NK-92 treated with Interleukin-12 subunit alpha and Interleukin-12 subunit beta, amount 100 ng/mL, for 24 hours (cell line): ENCODE measurements at regions not wholly inside any gene's neighbourhood (a gene's known extent, or its start where the extent isn't known, plus 50 kb on each side); places are given as distances from the start of the nearest gene placed in this dataset.

Experiments
- DNase-seq: peaks from one replicate; lab custom pipeline; 2025; lab: John Stamatoyannopoulos, UW

DNA sequence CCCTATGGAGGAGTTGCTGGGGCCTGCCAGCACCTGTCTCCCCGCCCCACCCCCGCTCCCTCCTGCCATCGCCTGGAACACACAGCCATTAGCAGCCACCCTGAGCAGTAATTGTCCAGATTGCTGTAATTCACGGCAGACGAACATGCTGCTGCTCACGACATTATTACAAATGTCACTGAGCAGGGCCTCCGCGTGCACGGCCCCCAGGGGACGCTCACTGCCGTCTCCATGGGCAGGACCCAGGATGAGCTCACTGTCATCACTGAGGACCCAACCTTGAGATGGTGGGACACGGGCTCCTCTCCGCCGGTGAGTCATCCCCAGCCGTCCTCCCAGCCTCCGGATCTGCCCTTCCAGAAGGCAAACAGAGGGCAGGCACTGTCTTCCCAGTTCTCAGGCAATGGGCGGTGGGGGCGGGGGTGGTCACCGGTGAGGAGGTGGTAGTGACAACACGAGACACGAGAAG lies 100.4 kb downstream of the RFLNA start:
- DNase-seq = no peak

DNA sequence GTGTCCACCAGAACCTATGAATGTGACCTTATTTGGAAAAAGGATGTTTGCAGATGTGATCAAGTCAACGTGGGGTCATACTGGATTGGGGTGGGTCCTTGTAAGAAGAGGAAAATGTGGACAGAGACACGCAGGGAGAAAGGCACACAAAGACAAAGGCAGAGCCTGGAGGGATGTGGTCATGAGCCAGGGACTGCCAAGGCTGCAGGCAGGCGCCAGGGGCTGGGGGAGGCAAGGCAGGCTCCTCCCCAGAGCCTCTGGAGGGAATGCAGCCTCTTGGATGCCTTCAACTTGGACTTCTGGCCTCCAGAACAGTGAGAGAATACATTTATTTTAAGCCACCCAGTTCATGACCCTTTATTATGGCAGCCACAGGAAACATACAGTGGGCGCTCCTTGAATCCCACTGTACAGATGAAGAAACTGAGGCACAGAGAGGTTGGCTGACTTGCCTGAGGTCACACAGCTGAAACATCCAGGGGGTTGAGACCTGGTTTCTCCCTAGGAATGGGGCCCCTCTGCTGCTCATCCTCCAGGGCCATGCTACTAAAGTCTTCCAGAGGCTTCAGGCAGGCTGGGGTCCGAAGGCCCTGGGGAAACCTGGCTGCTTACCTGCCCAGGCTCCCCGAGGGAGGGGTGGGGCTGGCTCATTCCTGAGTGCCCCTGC lies 99.7 kb downstream of the RFLNA start:
- no peak for DNase-seq

DNA sequence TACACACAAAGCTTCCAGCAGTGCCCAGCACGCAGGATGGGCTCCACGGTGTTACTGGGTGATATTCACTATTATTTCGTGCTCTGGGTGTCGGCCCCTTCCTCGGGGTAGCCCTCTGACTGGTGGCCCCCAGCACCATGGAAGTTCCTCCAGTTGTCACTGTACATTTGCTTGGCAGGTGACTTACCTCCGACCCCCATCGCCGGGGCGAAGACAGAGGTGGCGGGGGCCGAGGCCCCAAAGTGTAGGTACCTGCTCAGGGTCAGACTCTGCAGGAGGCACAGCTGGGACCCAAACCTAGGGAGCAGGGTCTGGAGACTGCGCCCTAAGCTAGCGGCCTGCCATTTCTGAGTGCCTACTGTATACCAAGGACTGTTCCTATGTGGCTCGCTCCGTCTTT lies 98.9 kb downstream of the RFLNA start:
- DNase-seq = no peak

DNA sequence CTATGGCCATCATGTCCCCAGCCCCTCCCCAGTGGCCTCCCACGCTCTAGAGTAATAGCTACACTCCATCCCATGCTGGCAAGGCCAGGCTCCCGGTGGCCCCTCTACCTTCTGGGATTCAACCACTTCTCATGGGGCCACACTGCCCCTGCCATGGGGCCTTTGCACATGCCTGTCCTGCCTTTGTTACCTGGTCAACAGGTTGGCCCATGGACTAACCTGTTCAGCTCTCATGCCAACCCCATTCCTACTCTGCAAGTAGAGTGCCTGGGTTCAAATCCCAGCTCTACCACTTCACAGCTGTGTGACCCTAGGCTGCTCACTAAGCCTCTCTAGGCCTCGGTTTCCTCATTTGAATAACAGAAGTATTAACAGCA lies 98.5 kb downstream of the RFLNA start:
- DNase-seq = no peak

DNA sequence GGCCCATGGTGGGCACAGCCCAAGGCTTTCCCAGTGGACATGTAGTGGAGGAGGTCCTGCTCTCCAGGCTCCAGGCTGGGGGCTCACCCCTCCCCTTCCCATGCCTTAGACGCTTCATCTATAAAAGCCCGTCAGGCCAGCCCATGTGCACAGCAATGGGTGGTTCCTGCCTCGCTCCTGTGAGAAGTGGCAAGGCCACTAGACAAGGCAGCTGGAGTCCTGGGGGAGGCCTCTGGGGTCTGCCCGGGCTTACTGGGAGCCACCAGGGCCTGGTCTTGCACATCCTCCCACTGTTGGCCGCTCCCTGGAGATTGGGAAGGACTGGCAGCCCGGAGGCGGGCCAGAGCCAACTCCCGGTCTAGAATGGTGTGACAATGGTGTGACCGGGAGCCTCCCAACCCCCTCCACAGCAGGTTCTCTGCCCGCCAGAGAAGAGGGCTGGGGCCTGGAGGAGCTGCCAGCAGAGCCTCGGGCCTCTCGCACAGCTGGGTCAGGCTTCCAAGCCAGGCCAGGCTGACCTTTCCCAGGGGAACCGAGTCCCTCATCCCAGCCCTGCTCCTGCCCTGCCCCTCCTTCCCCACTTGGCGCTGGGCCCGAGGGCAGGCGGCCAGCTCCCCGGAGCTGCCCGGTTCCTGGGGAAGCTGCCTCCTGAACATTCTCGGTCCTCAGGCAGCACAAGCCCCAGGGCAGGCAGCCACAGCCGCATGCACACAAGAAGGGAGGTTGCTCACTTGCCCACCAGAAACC lies 97.9 kb downstream of the RFLNA start:
- DNase-seq = no peak

DNA sequence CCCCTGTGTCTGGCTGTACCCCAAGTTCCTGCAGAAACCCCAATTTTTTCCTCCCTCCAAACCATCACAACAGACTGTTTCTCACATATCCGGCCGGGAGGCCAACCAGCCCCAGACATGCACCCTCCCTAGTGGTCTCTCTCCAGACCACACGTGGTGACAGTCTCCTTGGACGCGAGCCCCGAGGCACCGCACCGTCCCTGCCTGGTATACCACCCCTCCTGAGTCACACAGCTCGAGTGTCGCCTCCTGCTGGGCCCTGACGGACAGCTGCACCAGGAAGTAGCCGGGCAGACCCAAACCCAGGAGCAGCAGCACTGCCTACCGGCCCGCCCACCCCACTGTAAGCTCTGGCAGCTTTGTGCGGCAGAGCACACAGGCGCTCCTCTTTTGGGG lies 97.4 kb downstream of the RFLNA start:
- no peak for DNase-seq

DNA sequence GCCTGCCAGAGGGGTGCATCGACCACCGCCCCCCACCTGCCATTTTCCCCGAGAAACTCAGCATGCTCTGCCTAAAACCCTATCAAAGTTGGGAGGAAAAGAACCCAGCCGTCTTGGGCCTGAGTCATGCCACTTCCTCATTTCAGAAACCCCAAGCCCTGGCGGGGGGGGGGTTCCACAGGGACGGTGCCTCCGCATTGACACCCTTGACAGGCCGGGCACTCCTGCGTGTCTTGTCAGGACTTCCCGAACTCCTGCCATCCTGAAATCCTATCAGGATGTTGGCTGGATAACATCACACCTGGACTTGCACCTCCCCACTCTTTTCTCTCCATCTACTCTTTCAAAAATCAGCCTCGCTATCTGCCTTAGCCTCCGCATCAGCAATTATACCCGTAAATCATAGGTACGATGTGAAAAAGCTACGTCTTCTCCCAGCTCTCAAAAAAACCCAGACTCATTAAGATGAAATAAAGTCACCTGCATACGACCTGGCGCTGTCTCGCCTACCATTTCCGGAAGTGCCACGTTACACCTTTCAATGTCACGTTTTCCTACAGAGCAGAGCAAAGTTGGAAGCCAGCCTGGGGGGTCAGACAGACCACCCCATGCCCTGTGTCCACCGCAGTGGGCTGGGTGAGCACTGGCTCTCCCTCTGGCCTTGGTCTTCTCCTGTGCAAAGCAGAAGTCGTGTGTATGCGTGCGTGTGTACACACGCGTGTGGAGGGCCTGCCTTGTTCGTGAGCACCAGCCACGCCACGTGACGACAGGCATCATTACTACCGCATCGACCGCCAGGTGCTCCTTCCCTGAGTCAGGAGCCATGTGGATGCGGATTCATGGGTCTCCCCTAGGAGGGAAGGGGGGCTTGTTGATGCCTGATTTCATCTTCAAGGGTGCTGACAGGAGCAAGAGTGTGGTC lies 96.7 kb downstream of the RFLNA start:
- DNase-seq = no peak

DNA sequence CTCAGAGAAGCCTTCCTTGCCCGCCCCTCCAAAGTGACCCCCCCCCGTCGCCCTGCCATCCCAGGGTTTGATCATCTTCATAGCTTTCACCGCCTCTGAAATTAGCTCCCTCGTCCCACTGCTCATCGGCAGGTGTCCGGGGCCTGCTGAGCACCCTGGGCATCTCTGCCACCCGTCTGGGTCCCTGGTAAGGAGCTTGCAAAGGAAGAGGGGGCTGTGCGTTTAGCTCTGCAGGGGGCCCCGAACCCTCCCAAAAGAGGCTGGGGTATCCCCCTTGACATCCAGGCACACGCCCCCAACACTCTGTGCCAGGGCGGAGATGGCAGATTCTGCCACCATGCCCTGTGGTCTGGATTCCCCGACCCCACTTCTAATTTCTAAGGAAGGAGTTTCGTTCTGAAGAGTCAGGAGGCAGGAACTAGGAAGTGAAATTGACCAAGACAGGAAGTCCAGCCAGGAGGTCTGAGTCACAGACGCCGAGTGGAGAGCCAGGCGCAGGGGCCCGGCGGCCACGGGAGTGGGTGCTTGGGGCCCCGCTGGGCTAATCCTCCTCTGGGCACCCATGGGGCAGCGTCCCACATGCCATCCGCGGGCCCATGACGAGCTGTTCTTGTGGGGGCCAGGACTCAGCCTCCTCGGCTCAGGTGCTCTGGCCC lies 95.7 kb downstream of the RFLNA start:
- no peak for DNase-seq

DNA sequence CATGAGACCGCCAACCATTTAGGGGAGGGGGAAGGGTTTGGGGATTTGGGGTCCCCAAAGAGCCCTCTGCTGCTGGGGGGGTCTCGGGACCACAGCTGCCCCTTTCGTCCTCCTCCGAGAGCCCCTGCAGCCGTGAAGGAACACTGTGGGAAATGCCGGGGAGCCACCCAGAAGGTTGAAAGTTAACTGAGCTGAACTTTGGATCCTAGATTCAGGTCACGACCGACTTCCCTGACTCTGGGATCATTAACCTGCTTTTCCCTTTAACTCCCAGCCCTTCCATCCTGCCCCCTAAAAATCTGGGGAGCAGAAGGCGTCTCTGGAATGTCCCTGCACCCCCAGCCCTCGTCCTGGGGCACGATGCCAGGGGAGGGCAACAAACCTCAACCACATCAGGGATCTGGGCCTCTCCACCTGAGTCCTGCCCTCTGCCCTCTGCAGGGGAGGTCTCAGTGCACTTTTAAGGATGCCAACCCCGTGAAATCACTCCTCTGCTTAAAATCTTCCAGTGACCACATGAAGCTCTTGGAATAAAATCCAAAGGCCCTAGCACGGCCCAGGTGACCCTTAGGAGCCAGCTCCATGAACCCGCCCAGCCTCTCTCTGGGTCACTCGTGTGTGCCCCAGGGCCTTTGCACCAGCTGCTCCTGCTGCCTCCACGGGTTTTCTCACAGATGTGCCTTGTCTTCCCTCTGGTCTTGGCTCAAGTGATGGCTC lies 95.0 kb downstream of the RFLNA start:
- no peak for DNase-seq

DNA sequence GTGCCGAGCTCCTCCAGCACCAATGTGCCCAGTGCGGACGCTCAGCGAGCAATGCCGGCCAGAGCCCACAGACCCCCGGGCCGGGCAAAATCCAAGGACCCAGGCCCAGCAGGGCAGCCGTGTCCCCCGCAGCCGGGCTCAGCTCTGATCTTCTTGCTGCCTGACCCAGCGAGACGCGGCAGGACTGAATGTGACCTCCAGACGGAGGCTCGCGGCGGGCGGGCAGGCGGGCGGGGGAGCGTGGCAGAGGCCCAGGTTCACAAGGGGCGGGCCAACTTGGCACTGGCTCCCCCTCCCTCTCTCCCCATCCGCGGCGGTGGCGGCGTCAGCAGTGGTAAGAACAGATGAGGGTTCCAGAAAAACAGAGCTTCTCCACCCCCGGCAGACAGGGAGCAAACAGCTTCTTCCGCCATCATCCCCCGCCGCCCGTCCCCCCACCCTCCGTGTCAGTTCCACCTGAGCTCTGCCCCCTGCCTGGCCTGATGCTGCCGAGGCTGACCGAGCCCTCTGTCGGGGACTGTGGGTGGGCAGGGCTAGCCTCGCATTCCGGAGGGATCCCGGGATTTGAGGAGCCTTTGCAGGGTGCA lies 94.3 kb downstream of the RFLNA start:
- no peak for DNase-seq

DNA sequence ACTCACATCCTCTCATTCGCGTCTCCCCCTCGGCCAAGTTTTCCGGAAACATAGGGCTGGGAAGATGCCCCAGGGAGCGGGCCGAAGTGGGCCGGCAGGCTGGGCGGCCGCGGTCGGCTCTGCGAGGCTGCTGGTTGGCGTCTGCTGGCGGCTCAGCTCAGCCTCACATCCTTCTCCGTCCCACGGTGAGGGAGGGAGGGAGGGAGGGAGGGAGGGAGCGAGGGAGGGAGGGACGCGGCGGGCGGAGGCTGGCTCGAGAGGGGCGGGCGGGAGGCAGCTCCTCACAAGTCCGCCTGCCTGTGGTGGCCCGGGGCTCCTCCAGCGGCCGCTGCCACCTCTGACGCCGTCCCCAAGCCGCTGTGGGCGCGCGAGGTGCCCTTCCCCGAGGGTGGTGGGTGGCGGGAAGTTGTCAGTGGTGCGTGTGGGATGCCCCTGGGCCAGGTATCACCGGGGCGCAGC lies 93.8 kb downstream of the RFLNA start:
- no peak for DNase-seq

DNA sequence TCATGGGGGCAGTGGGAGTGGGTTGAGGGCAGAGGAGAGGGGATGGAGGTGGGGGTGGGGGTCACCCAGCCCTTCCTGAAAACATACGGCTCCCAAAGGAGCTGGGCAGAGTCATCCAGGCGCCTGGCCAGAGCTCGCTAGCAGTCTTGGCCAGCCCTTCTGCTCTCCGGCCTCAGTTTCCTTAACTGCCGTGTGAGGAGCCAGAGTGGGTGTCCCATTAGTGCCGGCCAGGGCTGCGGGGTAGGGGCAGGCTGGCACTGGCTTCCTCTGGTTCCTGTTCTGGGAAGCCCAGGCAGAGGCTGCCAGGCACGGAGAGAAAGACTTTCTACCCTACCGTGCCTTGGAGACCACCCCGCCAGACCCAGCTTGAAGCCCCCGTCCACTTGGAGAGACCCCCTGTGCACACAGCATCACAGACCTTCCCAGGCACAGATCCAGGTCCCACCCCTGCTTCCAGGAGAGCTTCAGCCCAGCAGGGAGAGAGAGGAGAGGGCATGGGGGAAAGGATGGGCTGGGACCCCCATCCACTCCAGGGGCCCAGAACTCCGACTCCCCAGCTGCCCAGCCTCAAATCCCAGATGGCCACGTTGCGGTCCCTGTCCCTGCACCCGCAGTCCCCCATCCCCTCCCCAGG lies 93.3 kb downstream of the RFLNA start:
- DNase-seq = no peak

DNA sequence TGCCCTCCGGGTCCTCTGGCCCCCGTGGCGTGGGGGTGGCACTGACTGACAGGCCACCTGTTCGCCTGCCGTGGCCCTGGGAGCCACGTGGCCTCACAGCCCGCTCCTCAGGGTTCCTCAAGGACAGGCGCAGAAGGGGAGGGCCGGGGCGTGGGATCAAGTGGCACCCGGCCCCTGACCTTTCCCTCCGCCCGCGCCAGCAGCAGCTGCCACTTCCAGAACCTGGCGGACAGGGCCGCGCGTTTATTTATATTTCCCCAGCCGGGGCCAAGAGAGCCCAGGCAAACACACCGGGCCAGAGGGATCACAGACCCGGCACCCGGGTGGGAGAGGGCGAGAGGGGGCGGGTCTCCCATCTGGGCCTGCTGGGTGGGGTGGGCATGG lies 92.6 kb downstream of the RFLNA start:
- DNase-seq = no peak

DNA sequence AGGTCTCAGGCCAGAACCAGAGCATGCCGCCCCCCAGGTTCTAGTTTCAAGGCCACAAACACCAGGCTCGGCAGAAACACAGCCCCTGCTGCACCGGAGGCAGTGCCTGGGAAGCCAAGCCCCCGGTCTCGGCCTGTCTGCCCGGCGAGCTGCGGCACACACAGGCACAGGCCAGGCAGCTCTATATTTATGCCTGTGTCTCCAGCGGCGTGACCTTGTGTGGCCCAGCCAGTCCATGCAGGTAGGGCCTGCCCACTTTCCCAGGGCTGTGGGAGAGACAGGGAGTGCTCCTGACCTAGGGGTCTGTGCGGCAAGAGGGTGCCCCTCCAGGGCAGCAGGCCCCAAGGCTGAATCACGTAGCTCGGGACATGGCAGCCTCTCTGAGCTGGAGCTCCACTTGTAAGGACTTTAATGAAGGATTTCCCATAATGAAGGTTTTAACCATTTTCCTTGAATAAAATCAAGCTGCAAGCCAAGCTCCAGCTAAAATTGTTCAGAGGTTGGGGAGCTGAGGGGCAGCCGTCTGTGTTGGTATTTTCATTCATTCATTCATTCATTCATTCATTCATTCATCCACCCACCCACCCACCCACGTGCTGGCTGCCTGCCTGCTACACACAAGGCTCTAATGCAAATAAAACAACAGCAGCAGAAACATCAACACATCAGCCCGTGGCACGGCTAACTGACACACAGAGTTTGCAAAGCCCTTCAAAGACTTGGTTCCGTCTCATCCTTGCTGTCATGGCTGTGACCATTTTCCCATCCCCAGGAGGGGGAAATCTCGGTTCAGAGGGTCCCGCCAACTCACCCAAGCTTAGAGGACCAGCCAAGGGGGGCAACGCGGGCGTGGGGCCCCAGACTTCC lies 92.0 kb downstream of the RFLNA start:
- no peak for DNase-seq

DNA sequence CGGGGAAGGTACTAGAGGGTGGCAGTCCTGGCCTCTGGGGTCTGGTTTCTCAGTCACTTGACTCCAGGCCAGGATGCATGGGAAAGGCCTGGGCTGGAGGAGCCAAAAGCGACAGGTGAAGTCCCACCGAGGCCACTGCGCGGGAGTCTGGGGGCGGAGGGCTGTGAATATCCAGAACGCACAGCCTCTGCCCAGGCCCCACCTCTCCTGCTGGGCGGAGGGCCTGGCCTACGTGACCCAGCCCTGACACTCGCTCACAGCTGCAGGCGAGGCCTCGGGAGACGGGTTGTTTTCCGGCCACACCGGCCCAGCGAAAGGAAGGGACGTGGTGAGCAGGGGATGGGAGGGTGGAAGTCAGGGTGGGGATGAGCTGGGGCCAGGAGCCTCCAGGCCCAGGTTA lies 91.2 kb downstream of the RFLNA start:
- no peak for DNase-seq

DNA sequence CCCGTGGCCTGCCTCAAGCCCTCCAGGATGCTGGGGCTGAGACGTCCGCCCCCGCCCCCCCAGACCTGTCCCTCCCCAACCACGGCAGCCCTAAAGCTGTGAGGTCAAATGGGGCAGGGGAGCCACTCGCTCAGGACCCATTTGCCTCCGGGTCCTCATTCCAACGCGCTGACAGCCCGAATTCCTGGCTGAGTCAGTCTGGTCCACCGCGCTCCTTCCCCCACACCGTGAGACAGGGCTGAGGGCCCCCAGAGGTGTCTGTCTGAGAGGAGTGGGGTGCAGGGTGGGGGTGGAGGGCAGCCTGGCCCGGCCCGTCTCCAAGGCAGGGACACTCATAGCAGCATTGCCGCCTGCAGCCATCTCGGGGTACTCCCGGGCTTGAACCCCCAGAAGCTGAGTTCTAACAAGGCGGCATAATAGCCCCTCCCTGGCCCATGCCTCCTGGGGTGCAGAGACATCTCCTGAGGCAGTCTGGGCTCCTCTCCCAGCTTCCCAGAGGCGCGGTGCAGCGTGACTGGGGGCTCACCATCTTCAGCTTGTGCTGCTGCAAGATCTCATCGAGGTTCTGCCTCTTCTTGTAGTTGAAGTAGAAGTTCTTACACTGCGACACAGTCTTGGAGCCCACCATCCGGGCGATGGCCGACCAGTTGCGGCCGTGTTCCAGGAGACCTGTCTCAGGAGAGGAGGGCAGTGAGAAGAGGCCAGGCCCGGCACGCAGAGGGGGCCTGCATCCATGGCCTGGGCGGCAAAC lies 90.5 kb downstream of the RFLNA start:
- DNase-seq = no peak

DNA sequence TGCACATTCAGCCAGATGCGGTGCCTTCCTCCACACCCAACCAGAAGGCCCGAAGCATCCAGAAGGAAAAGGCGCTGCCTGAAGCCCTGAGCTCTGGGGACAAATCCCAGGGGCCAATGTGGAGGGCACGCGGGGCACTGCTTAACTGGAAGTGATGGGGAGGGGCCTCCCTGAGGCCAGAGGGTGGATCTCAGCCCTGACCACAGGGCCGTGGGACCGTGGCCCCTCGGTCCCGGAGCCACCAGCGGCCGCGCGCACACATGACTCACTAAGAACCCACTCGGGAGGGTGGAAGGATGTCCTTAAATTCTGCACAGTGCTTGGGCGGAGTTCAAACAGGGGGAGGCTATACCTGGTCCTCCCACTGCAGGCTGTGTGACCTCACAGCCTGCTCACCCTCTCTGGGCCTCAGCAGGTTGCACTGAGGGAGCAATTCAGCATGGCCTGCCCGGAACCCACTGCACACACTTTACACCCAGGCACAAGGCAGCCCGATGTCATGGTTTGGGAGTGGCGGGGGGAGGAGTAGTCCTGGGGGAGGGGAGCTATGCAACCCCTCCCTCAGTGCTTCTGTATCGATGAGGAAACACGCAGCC lies 89.5 kb downstream of the RFLNA start:
- no peak for DNase-seq

DNA sequence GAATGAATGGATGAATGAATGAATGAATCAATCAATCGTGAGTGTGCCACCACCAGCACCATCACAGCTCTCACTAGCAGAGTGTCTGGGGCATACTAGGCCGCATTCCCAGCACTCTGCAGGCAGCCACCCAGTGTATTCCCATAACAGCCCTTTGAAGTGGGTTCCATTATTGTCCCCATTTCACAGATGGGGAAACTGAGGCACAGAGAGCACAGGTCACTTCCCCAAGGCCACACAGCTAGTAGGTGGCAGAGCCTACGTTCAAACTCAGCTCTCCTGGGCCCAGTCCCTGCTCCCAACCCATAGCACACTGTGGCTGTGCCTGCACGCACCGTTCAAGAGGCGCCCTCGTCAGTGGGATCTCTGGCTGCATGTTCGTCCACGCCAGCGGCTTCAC lies 88.1 kb downstream of the RFLNA start:
- DNase-seq = no peak
